DMS53 treated with DMSO at 0.1 percent for 48 hours (cell line): ENCODE measurements at regions not wholly inside any gene's neighbourhood (a gene's known extent, or its start where the extent isn't known, plus 50 kb on each side); places are given as distances from the start of the nearest gene placed in this dataset.
A peak's percentile ranks its signal among the peaks of the same experiment; 100 is the strongest.
"Not testable (repeated sequence)": the region's sequence is repeated elsewhere in the genome, so short reads cannot be mapped to it uniquely, and the experiment has no call there.

Experiments used
- DNase-seq: peaks from one replicate; lab custom pipeline; 2025; ENCODE audit not compliant: unreplicated experiment; lab: John Stamatoyannopoulos, UW

GRCh38 chrX:125198546-125198945 is 121.1 kb upstream of the TEX13C start:
- DNase-seq = no peak

- no peak for DNase-seq
Observed at GRCh38 chrX:125202591-125203248, 117.0 kb upstream of the TEX13C start.

- DNase-seq = peak; percentile 17
Observed at GRCh38 chrX:125203365-125203736, 116.3 kb upstream of the TEX13C start.

GRCh38 chrX:125203737-125204578 is 115.7 kb upstream of the TEX13C start:
- DNase-seq = peak; percentile 33

- no peak for DNase-seq
Observed at GRCh38 chrX:125204681-125205132, 115.0 kb upstream of the TEX13C start.

GRCh38 chrX:125205133-125205917 is 114.3 kb upstream of the TEX13C start:
- DNase-seq = peak; percentile 90

- DNase-seq = peak; percentile 77
Observed at GRCh38 chrX:125205918-125206665, 113.6 kb upstream of the TEX13C start.

- no peak for DNase-seq
Observed at GRCh38 chrX:125210146-125210545, 109.5 kb upstream of the TEX13C start.

- no peak for DNase-seq
Observed at GRCh38 chrX:125219852-125220251, 99.8 kb upstream of the TEX13C start.

GRCh38 chrX:125236955-125237354 is 82.7 kb upstream of the TEX13C start:
- DNase-seq = no peak

- DNase-seq = no peak
Observed at GRCh38 chrX:125248931-125249330, 70.7 kb upstream of the TEX13C start.

- DNase-seq = not testable (repeated sequence)
Observed at GRCh38 chrX:125255759-125256158, 63.9 kb upstream of the TEX13C start.

- no peak for DNase-seq
Observed at GRCh38 chrX:125262836-125263235, 56.8 kb upstream of the TEX13C start.

- no peak for DNase-seq
Observed at GRCh38 chrX:125266153-125266660, 53.5 kb upstream of the TEX13C start.
